ENCODE measurements at regions not wholly inside any gene's neighbourhood (a gene's known extent, or its start where the extent isn't known, plus 50 kb on each side); places are given as distances from the start of the nearest gene placed in this dataset.
"Not testable (repeated sequence)": the region's sequence is repeated elsewhere in the genome, so short reads cannot be mapped to it uniquely, and the experiment has no call there.

DNA sequence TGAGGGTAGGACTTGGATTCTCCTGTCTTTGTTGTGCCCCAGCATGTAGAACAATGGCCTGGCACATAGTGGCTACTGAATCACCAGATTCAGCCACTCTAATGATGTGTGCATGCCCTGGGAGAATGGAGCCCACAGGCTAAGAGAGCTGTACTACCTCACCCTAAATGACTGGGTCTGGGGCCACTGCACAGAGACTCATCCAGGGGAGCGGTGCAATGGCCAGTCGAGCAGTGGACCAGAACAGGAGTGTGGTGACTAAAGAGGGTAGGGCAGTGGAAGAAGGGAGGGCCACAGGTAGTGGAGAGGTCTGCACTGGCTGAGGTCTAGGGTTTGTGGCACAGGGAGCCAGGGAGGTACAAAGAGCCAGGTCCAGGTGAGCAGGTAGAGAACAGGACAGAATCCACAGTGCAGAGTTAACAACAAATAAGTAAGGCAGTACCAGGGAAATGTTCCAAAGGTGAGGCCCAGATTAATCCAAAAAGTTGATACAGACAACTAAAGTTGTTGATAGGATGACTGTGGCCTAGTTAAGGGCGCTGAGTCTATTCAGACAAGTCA is 142.7 kb upstream of the ATP11B start:
- in situ Hi-C loops (cut with MboI; ENCODE audit: low sequenced_read_pairs): no loop called here

DNA sequence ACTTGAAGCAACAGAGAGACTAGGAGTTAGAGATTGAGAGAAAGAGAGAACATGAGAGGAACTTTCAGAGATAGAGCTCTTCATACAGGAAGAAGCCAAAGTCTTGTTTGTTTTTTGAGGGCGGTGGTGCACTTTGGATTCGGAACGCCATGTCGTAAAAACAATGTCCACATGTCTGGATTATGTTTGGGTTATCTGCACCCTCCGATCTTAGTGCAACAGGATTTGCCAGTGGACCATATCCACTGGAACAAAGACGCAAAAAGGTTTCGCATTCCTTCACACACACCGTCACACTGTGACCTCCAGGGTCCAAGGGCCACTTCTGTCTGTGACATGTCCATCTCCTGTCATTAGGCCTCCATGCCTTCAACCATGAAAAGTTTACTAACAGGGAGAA is 141.8 kb upstream of the ATP11B start:
- in situ Hi-C loops (cut with MboI; ENCODE audit: low sequenced_read_pairs): no loop called here

DNA sequence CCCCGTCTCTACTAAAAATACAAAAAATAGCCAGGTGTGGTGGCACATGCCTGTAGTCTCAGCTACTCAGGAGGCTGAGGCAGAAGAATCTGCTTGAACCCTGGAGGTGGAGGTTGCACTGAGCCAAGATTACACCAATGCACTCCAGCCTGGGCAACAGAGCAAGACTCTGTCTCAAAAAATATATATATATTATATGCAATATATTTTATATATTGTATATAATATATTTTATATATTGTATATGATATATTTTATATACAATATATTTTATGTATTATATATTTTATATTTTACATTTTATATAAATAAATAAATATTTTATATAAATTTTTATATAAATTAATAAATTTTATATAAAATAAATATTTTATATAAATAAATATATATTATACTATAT is 140.2 kb upstream of the ATP11B start:
- in situ Hi-C loops (cut with MboI; ENCODE audit: low sequenced_read_pairs): not testable (repeated sequence)

DNA sequence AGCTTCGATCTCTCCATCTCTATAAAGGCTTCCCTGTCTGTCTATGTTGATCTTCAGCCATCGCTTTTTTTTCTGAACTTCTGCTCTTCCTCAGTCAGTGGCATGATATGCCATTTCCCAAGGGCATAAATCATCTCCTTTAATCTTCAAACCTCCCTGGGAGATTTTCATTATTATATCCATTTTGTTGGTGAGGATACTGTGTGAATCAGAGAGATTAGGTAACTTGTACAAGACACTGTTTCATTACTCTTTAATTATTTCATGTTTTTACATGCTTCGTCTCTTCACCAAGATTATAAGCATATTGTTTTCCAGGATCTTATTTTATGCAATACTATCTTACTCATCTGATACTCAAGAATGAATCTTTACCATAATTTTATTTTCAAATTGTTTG is 124.8 kb upstream of the ATP11B start:
- in situ Hi-C loops (cut with MboI; ENCODE audit: low sequenced_read_pairs): no loop called here

DNA sequence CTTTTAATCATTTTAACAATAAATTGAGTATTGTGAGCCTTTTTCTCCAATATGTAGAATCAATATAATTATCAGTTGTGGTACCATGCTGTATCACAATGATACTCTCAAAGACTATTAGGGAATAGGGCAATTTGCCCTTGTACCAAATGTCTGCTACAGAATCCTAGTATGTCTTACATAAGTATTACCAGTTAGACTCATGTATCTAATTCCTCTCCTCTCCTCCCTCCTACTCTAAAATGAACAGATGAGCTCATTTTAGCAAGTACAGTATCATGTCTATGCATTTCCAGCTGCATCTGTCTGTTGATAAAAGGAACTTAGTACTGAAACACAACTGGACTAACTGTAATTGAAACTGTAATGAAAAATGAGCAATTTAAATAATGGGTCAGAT is 124.3 kb upstream of the ATP11B start:
- in situ Hi-C loops (cut with MboI; ENCODE audit: low sequenced_read_pairs): no loop called here

DNA sequence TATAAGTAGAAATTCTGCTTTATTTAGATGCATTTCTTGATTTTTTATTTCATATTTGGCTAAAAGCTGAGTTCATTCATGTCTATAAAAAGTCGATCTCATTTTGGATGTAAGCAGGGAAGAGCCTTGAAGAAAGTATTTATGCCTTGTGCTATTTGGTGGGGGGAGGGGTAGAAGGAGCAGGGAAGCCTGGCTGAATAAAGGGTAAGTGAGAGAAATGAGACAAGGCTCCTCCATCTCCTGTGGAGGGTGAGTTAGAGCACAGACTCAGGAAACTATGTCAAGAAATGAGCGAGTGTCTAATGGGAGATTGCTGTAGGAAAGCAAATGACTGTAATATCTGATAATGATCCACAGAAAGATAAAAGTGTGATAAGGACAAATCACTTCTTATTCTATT is 121.8 kb upstream of the ATP11B start:
- in situ Hi-C loops (cut with MboI; ENCODE audit: low sequenced_read_pairs): no loop called here

DNA sequence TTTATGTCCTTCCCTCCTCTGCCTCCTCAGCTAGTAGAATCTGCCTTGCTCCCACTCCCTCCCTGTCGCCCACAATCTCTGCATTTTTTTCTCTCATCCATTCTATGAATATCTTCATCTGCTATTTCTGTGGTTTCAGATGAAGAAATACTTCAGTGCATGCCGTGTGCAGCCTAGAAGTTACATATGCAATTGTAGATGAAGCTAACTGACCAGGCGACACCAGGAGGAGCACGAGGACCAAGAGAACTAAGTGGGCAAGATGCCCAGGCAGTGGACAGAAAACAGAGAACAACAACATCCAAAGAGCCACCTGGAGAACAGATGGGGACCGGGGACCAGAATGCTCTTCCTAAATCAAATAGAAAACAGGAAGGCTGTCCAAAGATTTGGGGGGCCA is 121.4 kb upstream of the ATP11B start:
- in situ Hi-C loops (cut with MboI; ENCODE audit: low sequenced_read_pairs): no loop called here

DNA sequence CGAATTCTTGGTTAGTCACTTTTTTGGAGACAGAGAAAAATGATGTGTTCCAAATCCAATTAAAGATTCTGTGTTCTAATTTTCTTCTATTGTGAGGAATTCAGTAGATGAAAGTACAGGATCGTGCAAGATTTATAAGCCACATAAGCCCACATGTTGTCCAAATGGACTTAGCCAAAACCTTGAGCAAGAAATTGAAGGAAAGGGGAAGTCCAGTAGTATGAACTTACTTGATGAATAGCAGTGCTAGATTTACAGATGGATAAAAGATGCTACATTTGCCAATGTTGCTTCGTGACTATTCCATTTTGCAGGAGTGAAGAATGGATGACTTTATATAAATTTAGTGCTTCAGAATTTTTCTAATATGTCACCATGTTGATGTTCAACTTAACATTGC is 120.0 kb upstream of the ATP11B start:
- in situ Hi-C loops (cut with MboI; ENCODE audit: low sequenced_read_pairs): no loop called here

DNA sequence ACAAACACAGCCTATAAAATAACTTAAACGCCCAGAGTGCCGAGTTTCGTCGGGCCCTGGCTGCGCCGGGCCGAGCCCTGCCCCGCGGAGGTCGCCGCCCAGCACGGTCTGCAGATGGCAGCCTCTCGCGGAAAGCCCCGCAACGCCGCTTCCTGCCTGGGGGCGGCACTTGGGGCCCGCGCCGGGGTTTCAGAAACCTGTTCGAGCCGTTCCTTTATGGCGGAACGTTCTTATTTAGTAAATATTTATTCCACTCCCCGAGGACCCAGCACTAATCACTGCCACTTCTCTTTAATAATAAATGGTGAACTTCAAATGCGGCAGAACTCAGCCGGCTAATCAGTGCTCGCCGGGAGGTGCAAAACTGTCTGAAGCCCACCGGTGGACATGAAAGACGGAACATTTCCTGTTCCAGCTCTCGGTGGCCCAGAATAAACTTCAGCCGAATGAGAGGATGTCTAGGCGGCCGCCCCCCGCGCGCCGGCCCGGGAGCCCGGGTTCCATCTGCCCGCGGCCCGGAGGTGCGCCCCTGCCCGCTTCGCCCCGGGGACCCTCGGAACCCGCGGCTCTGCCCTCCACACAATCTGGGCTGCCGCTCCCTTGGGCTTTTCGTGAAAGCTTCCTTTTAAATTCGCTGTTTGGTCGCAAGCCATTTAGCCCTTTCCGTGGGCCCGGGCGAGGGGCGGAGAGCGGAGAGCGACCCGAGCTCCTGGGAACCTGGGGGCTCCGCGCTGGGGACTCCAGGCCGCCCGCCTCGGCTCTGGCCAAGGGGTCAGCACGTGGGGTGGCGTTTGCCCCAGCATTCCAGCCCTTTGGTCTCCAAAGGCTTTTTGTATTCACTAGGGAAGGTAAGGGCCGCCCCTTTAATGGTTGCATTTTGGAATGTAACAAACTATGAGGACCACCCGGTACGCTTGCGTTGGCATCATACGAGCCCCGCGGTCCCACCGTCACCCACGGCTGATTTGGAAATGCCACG is 110.8 kb upstream of the ATP11B start:
- in situ Hi-C loops (cut with MboI; ENCODE audit: low sequenced_read_pairs): loop anchor here (25.0 kb wide), 1 partner anchor 970 kb away; the partner anchor contains the start of gene SOX2

DNA sequence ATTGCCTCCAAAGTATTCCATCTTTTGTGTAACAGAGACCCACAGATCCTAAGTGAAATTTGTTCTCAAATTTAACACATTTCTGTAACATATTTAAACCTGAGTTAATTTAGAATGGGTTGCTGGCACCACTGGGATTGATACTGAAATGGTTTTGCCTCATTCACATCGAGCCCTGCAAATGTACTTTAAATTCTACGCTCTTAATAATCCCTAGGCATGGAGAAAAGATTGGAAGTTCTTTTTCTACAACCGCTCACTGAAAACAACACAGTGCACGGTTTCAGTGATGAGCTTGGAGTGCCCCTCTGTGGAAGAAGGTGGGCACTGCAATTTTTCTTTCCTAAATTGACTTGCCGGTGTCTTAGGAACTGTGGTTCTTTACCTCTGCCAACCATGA is 109.9 kb upstream of the ATP11B start:
- in situ Hi-C loops (cut with MboI; ENCODE audit: low sequenced_read_pairs): loop anchor here (25.0 kb wide), 1 partner anchor 971 kb away; the partner anchor contains the start of gene SOX2

DNA sequence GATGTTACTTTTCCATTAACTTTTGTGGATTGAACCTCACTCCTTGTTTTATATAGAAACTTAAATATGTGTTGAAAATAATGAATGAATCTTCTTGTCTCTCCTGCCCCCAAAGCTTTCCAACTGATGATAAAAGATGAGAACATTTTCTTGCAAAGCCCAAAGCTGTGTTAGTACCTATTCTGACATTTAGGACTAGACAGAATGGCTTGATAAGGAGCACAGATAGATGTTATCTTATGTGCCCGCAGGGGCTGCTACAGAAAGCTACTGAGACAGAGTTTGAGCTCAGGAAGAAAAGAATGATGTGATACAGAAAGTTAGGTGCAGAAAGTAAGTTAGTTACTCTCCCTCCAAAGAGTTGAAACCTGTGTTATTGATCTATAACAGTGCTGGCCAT is 109.4 kb upstream of the ATP11B start:
- in situ Hi-C loops (cut with MboI; ENCODE audit: low sequenced_read_pairs): loop anchor here (25.0 kb wide), 1 partner anchor 972 kb away; the partner anchor contains the start of gene SOX2

DNA sequence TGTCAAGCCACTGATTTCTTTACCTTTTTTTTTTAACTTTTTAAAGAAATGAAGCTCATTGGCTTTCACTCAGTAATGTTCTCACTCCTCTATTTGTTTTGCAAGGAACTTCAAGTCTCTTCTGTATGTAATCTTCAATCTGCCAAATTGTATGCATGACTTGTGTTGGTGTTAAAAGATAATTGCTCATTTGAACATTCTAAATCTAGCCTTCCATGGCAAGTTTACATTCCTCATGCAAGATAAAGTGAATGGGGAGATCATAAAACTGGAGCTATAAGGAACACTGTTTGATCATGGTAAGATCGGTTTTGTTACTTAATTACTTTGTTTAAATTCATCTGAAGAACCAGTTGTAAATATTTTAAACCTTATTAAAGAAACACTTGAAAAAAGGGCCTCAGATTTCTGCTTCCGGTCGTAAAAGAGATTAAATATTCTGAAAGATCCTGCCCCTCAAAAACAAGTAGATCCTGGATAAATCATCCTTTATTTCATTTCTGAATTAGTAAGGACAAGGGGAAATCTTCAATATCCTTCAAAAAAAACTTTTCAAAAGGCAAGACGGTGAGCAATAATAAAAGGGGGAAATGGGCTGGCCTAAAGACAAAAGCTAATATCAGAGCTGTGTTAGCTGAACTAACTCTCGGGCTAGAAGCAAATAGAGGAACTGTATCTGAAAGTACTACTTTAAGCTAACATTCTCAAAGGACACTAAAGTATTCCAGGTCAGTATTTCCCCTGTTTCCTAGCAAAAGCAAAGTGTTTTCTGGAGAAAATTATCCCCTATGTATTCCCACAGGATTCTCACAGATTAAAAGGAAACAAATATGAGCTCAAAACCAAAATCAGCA is 107.0 kb upstream of the ATP11B start:
- in situ Hi-C loops (cut with MboI; ENCODE audit: low sequenced_read_pairs): loop anchor here (25.0 kb wide), 1 partner anchor 974 kb away; the partner anchor contains the start of gene SOX2

DNA sequence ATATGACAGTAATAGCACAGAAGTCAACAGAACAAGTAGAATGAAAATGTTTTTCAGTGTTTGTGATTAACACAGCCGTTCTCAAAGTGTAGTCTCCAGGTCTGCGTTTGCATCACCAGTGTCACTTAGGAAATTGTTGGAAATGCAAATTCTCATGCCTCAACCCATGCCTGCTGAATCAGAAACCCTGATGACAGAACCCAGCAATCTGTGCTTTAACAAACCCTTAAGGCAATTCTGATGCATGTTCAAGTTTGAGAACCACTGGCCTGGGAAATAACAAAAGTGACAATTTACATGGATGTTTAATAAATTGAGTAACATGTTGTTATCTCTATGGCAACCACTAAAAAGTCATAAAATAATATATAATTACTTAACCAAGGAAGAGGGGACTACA is 103.1 kb upstream of the ATP11B start:
- in situ Hi-C loops (cut with MboI; ENCODE audit: low sequenced_read_pairs): loop anchor here (25.0 kb wide), 1 partner anchor 978 kb away; the partner anchor contains the start of gene SOX2

DNA sequence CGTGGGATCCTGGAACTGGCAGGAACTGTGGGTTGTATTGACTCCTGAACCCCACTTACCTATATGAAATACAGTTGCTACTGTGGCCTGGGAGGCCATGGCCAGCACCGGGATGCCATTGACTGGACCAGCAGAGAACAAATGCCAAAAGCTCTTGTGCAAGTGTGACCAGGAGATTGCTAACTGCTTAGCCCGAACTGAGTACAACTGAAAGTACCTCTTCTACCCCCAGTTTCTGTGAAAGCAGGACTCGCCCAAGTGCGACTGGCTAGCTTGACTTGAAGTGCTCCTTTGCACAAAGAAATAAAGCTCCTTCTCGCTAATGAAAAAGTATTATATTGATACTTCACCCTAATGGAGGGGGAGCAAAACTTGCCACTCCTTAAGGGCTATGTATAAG is 101.3 kb upstream of the ATP11B start:
- in situ Hi-C loops (cut with MboI; ENCODE audit: low sequenced_read_pairs): loop anchor here (25.0 kb wide), 1 partner anchor 980 kb away; the partner anchor contains the start of gene SOX2

DNA sequence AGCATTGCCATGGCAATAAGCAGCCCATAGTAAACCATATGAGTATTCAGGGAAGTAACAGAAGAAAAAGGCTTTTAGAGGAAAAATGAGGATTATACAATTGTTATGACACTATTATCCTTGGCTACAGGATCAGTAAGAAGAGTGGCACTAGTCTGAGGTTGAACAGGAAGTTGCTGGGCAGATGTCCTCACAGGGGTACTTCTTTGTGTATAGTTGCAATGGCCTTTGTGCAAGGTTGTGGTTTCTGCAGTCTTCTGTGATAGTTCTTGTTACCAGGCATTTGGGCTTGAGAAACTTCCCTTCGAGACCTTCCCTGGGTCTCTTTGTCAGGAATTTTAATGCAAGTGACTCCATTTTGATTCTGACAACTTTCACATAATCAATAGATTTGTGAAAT is 100.6 kb upstream of the ATP11B start:
- in situ Hi-C loops (cut with MboI; ENCODE audit: low sequenced_read_pairs): loop anchor here (25.0 kb wide), 1 partner anchor 980 kb away; the partner anchor contains the start of gene SOX2

DNA sequence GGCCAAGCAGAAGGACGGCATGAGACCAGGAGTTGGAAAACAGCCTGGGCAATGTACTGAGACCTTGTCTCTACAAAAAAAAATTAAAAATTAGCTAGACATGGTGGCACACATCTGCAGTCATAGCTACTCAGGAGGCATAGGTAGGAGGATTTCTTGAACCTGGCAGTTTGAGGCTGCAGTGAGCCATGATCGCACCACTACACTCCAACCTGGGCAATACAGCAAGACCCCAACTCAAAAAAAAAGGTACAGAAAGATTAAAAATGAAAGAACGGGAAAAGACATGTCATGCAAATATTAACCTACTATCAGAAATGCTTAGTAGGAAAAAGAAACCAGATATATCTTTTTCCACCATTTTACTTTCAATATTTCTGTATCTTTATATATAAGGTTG is 99.6 kb upstream of the ATP11B start:
- in situ Hi-C loops (cut with MboI; ENCODE audit: low sequenced_read_pairs): loop anchor here (25.0 kb wide), 1 partner anchor 981 kb away; the partner anchor contains the start of gene SOX2

DNA sequence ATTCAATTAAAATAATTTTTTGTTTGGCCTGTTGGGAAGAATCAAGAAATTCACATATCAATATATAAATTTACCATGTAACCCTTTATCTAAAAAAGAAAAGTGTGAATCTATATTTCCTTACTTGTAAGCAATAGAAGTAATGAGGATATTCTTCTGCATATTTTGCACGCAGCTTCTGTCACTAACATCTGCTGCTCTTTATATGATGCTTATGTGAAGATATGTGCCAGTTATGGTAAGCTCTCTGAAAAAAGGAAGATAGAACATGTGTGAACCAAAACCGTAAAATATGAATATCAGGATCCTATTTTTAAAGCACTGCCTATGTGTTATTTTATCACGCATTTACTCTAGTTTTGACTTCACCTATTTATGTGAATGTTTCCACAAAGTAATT is 96.4 kb upstream of the ATP11B start:
- in situ Hi-C loops (cut with MboI; ENCODE audit: low sequenced_read_pairs): loop anchor here (25.0 kb wide), 1 partner anchor 985 kb away; the partner anchor contains the start of gene SOX2

DNA sequence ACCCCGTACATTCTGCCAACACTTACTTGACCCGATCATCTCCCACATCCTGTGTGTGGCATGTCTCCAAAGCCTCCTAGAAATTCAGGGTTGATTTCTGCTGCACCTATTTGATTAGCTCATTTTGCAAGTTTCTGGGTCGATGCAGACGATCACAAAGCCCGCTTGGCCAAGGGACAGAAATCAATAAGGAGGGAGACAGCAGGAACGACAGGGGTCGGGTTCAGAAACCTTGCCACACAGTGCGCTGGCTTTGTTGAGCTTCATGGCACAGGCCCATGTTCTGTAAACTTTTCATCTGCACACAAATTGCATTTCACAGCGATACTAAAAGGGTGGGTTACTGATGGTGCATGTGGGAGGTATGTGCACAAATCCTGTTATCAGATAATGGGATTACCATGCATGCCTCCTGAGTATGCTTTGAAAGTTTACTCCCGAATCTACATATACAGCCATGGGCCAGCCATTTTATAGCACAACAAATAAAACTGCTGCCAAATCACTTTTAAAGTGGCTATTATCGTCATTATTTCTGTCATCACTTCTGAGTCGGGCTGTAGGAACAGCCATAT is 95.9 kb upstream of the ATP11B start:
- in situ Hi-C loops (cut with MboI; ENCODE audit: low sequenced_read_pairs): loop anchor here (25.0 kb wide), 1 partner anchor 985 kb away; the partner anchor contains the start of gene SOX2

DNA sequence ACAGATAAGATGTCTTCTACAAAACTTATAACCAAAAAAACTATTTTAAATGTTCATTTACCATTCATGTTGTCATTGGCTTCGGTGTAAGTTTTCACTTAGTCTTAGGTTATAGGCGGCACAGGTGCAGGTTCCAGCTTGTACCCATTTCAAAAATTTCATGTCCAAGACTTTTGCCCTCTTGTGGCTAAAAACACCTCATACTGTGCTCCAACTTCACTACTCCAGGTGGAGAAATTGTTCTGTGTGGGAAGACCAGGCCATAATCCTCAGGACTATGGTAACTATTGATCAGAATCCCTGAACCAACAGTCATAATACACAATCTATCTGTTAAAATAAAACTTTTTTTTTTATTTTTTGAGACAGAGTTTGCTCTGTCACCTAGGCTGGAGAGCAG is 95.2 kb upstream of the ATP11B start:
- in situ Hi-C loops (cut with MboI; ENCODE audit: low sequenced_read_pairs): loop anchor here (25.0 kb wide), 1 partner anchor 986 kb away; the partner anchor contains the start of gene SOX2

DNA sequence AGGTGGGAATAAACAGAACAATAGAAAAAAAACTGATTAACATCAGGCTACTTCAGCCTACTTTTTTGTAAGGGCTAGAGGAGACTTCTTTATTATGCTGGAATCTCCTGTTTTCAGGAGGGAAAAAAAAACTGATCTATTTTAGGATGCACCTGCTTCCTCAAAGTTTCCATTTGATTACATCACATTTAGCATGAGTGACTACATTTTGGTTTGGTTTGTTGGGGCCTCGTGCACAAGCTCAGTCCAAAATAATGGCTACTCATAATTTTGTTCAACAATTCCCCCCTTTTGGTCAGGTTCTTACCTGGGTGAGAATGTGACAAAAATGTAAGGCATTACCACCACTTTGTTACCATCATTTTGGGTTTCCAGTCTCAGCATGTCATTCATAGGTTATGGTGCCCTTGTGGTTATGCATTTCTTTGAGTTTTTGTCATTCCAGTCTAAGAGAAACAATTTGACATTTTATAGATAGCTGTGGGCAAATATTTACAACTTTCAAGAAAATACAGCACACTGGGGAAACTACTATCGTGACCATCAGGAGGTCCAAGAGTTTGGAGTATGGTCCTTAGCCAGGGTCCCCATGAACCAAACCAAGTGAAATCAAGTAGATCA is 93.6 kb upstream of the ATP11B start:
- in situ Hi-C loops (cut with MboI; ENCODE audit: low sequenced_read_pairs): loop anchor here (25.0 kb wide), 3 partner anchors 138 to 987 kb away; partner anchors contain the start of gene SOX2

Data from HL-60/S4 treated with phorbol 12-myristate 13-acetate at 8.2 ng/mL for 4 days and 3 days (cell line).